HepG2 (cell line): ENCODE measurements at regions not wholly inside any gene's neighbourhood (a gene's known extent, or its start where the extent isn't known, plus 50 kb on each side); places are given as distances from the start of the nearest gene placed in this dataset.

ENCODE experiments used
- ATAC-seq: fragments of 200-7000 bp; cut with Tn5 transposase; 3 replicates; pipeline ENCODE4 v1.9.1; 2020; ENCODE audit warnings: mild to moderate bottlenecking, moderate library complexity
- BruUV-seq: library from RNA; stranded (reverse); fragments of 400-500 nt; replicated peaks from 2 replicates; lab custom pipeline; 2021; lab: Mats Ljungman, UMichigan
- CTCF ChIA-PET: fragments of 300-600 bp; formaldehyde crosslinking; extraction: SDS; loops from one replicate; lab custom pipeline; 2021; ENCODE audit warnings: low total read pairs, inconsistent platforms, low intra/inter-chr PET ratio; lab: Yijun Ruan, JAX
- POLR2A ChIA-PET: fragments of 350-600 bp; sonication (Branson Sonifier 250); formaldehyde crosslinking; loops from one replicate; lab custom pipeline; 2020; ENCODE audit warnings: antibody characterized with exemption, inconsistent platforms; lab: Yijun Ruan, JAX
- DNase-seq: peaks from one replicate; pipeline ENCODE4 v3.0.0-alpha.2; 2015; ENCODE audit warnings: low spot score
- FAIRE-seq: peaks from 3 replicates; lab custom pipeline; 2011; peaks lifted over from hg19 to GRCh38; lab: Jason Lieb, UNC
- H2AFZ ChIP-seq: one replicate; pipeline ENCODE4 v1.6.1; 2011; ENCODE audit warnings: low read length, inconsistent platforms
- H3K27ac ChIP-seq: fragments of 300-600 bp; 3 replicates; pipeline ENCODE4 v1.8.0; 2011; ENCODE audit warnings: mixed run types, mild to moderate bottlenecking, mixed read lengths, low read length, inconsistent platforms; ENCODE audit not compliant: insufficient read depth; ENCODE audit errors: extremely low read length
- H3K27me3 ChIP-seq, 2 experiments: fragments of 200-600 bp in 1 of 2; 2 replicates in 1 of 2; 3 replicates in 1 of 2; pipeline versions ENCODE4 v1.6.0 to v1.8.0; 2011; ENCODE audit warnings: low read length in 2 of 2, mild to moderate bottlenecking in 2 of 2, moderate library complexity in 2 of 2, inconsistent platforms in 1 of 2; ENCODE audit not compliant: insufficient read depth in 2 of 2, control insufficient read depth in 1 of 2
- H3K36me3 ChIP-seq, 2 experiments: fragments of 200-600 bp in 1 of 2; replicated peaks in 1 of 2; 2 replicates in 1 of 2; 3 replicates in 1 of 2; pipeline versions ENCODE4 v1.5.1 to v1.8.0; 2011; ENCODE audit warnings: low read length in 2 of 2, inconsistent platforms in 1 of 2; ENCODE audit not compliant: insufficient read depth in 2 of 2, control insufficient read depth in 1 of 2
- H3K4me1 ChIP-seq: 2 replicates; pipeline ENCODE4 v1.5.1; 2012; ENCODE audit warnings: low read length, inconsistent platforms; ENCODE audit not compliant: insufficient read depth
- H3K4me2 ChIP-seq: 2 replicates; pipeline ENCODE4 v1.6.0; 2011; ENCODE audit warnings: low read depth, low read length, inconsistent platforms
- H3K4me3 ChIP-seq, 3 experiments: fragments of 200-600 bp in 1 of 3; sonication (generic), shearing (Covaris generic) in 1 of 3; replicated peaks in 1 of 3; 2 replicates each; pipeline ENCODE4 v1.5.1; 2011 to 2016; ENCODE audit warnings: low read length in 3 of 3, inconsistent platforms in 2 of 3, low read depth in 2 of 3, mild to moderate bottlenecking in 2 of 3, control low read depth in 1 of 3, mixed read lengths in 1 of 3; ENCODE audit not compliant: insufficient read depth in 1 of 3
- H3K79me2 ChIP-seq: one replicate; pipeline ENCODE4 v1.6.1; 2011; ENCODE audit warnings: low read length, inconsistent platforms; ENCODE audit not compliant: insufficient read depth
- H3K9ac ChIP-seq: 2 replicates; pipeline ENCODE4 v1.6.0; 2011; ENCODE audit warnings: mild to moderate bottlenecking, low read depth, low read length, inconsistent platforms; ENCODE audit not compliant: insufficient read depth
- H3K9me3 ChIP-seq: 2 replicates; pipeline ENCODE4 v1.5.1; 2012; ENCODE audit warnings: mild to moderate bottlenecking, low read length
- H4K20me1 ChIP-seq: 2 replicates; pipeline ENCODE4 v1.6.0; 2011; ENCODE audit warnings: inconsistent platforms, mild to moderate bottlenecking, low read length, moderate library complexity; ENCODE audit not compliant: insufficient read depth
- GTF2F1 ChIP-seq: fragments of 150-350 bp; IDR thresholded peaks from 2 replicates; pipeline ENCODE4 v1.6.1; 2014; ENCODE audit warnings: low read length
- HMG20A ChIP-seq: IDR thresholded peaks from 2 replicates; pipeline ENCODE4 v1.6.1; 2016; ENCODE audit warnings: borderline replicate concordance
- HNF4G ChIP-seq, 2 experiments: sonication (generic) in 1 of 2; formaldehyde crosslinking in 1 of 2; IDR thresholded peaks; 2 replicates each; pipeline versions ENCODE4 v1.4.0 to v1.6.1; 2011 to 2020; ENCODE audit warnings: borderline replicate concordance in 2 of 2, low read depth in 2 of 2, mild to moderate bottlenecking in 2 of 2, low read length in 1 of 2, missing genetic modification reagents in 1 of 2, moderate library complexity in 1 of 2
- IRX3 ChIP-seq: sonication (generic); formaldehyde crosslinking; IDR thresholded peaks from 2 replicates; pipeline ENCODE4 v1.8.1; 2023; ENCODE audit warnings: mild to moderate bottlenecking, low read depth, missing genetic modification reagents, borderline replicate concordance
- ISX ChIP-seq: sonication (generic); formaldehyde crosslinking; conservative IDR thresholded peaks from 2 replicates; pipeline ENCODE4 v1.5.0; 2020; ENCODE audit warnings: missing genetic modification reagents
- NFE2 ChIP-seq: sonication (generic); formaldehyde crosslinking; IDR thresholded peaks from 2 replicates; pipeline ENCODE4 v1.4.0; 2020; ENCODE audit warnings: missing genetic modification reagents
- SCMH1 ChIP-seq: sonication (generic); formaldehyde crosslinking; IDR thresholded peaks from 2 replicates; pipeline ENCODE4 v1.9.0; 2021; ENCODE audit warnings: missing genetic modification reagents, mild to moderate bottlenecking, borderline replicate concordance
- SOX13 ChIP-seq, 3 experiments: fragments of 450-650 bp in 1 of 3; sonication (generic) in 1 of 3; formaldehyde crosslinking in 1 of 3; IDR thresholded peaks in 2 of 3; conservative IDR thresholded peaks in 1 of 3; 2 replicates each; pipeline versions ENCODE4 v1.5.0 to v1.6.1; 2016 to 2020; ENCODE audit warnings: antibody characterized with exemption in 1 of 3, mild to moderate bottlenecking in 1 of 3, missing compliant biosample characterization in 1 of 3, missing genetic modification reagents in 1 of 3, moderate library complexity in 1 of 3
- ZFX ChIP-seq: sonication (generic); formaldehyde crosslinking; IDR thresholded peaks from 2 replicates; pipeline ENCODE4 v1.4.0; 2020; ENCODE audit warnings: mild to moderate bottlenecking, low read depth, missing genetic modification reagents, moderate library complexity
- ZKSCAN8 ChIP-seq: IDR thresholded peaks from 2 replicates; pipeline ENCODE4 v1.6.1; 2016; ENCODE audit warnings: borderline replicate concordance, missing genetic modification reagents, missing compliant biosample characterization
- ZNF12 ChIP-seq: sonication (generic); formaldehyde crosslinking; IDR thresholded peaks from 2 replicates; pipeline ENCODE4 v1.5.0; 2020; ENCODE audit warnings: missing genetic modification reagents
- ZNF234 ChIP-seq: sonication (generic); formaldehyde crosslinking; conservative IDR thresholded peaks from 2 replicates; pipeline ENCODE4 v1.5.1; 2020; ENCODE audit warnings: mild to moderate bottlenecking, missing genetic modification reagents
- ZNF720 ChIP-seq: sonication (generic); formaldehyde crosslinking; IDR thresholded peaks from 2 replicates; pipeline ENCODE4 v1.4.0; 2020; ENCODE audit warnings: missing genetic modification reagents
- ZNF766 ChIP-seq: sonication (generic); formaldehyde crosslinking; IDR thresholded peaks from 2 replicates; pipeline ENCODE4 v1.5.0; 2020; ENCODE audit warnings: missing genetic modification reagents, borderline replicate concordance
- WGBS: methylation state at CpG from one replicate; pipeline ENCODE4 v1.1.6; 2017; ENCODE audit warnings: low lambda C conversion rate; 5-methylcytosine and 5-hydroxymethylcytosine counted together
- in situ Hi-C: cut with HindIII; loops from 2 replicates; pipeline ENCODE4 v1.10.0; 2017; ENCODE audit warnings: low pct_unique_long_range_greater_than_20kb; ENCODE audit not compliant: extremely low pct_ligation_motif_present
- intact Hi-C: fragments of 100-400 bp; cut with micrococcal nuclease; formaldehyde crosslinking; loops from one replicate; pipeline ENCODE4 v1.10.0; 2022; ENCODE audit not compliant: unreplicated experiment
- TF ChIP-seq, protein P1 (sequence below), 2 experiments: fragments of 450-650 bp in 1 of 2; sonication (generic) in 1 of 2; formaldehyde crosslinking; IDR thresholded peaks; 2 replicates each; pipeline versions ENCODE4 v1.5.0 to v1.8.0; 2020 to 2022; ENCODE audit warnings: mild to moderate bottlenecking in 1 of 2, missing genetic modification reagents in 1 of 2
- TF ChIP-seq, protein P2 (sequence below): sonication (generic); formaldehyde crosslinking; IDR thresholded peaks from 2 replicates; pipeline ENCODE4 v1.4.0; 2020; ENCODE audit warnings: missing genetic modification reagents, low read depth, mild to moderate bottlenecking, borderline replicate concordance

DNA sequence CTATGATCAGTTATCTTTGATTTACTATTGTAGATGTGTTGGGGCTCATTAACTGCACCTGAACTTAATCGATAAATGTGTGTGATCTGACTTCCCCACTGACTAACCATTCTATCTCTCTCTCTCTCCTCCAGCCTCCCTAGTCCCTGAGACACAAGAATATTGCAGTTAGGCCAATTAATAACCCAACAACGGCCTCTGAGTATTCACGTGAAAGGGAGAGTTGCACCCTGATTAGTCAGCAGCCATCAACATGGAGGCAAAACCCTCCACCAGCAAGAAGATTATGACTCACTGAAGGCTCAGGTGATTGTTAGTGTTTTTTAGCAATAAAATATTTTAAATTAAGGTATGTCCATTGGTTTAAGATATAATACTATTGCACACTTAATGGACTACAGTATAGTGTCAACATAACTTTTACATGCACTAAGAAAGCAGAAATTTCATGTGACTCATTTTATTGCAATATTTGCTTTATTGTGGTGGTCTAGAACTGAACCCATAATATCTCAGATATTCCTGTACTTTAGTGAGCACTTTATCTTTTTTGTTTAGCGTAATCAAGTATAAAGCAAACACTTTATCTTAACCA lies 77.1 kb upstream of the PTGDR start:
- FAIRE-seq (no peak), DNase-seq (no peak), ATAC-seq (no peak)
- in situ Hi-C loops (no loop called here), intact Hi-C loops (no loop called here)
- no peak overlapping the region for H3K9ac ChIP-seq
- no peaks in the 10 kb centered on the region for H3K36me3 ChIP-seq
- H3K27ac ChIP-seq, result no peak overlapping the region
- ChIA-PET POLR2A (no interaction called here), CTCF (no interaction called here)
- no peaks in the 10 kb centered on the region for H3K4me1 ChIP-seq
- WGBS, result 4% methylated on average over 4 of the region's 4 CpGs
- no TSS peak for BruUV-seq
- no peak overlapping the region for H3K4me3 ChIP-seq
- H2AFZ ChIP-seq, result no peak overlapping the region
- no peaks in the 10 kb centered on the region for H3K79me2 ChIP-seq
- H3K9me3 ChIP-seq, result no peaks in the 10 kb centered on the region
- H3K4me2 ChIP-seq, result no peak overlapping the region
- H4K20me1 ChIP-seq, result no peaks in the 10 kb centered on the region
- TF ChIP-seq ZFX (CRISPR knock-in tag) (no peak), ISX (CRISPR knock-in tag) (no peak), ZNF720 (CRISPR knock-in tag) (no peak), SCMH1 (no peak), HMG20A (CRISPR knock-in tag) (no peak), SOX13 (IDR thresholded peaks at IDR 0.05) (no peak), SOX13 (CRISPR knock-in tag; conservative IDR thresholded peaks at IDR 0.05 in 1 of 2, IDR thresholded peaks at IDR 0.05 in 1 of 2) (no peak), ZNF234 (CRISPR knock-in tag) (no peak), IRX3 (CRISPR knock-in tag) (no peak), ZNF12 (no peak), ZKSCAN8 (CRISPR knock-in tag) (no peak), ZNF766 (CRISPR knock-in tag) (no peak), GTF2F1 (no peak), NFE2 (CRISPR knock-in tag) (no peak), HNF4G (IDR thresholded peaks at IDR 0.05; ENCODE audit: borderline replicate concordance, low read depth, low read length) (no peak), HNF4G (CRISPR knock-in tag; IDR thresholded peaks at IDR 0.05; ENCODE audit: borderline replicate concordance, low read depth) (no peak)
- TF ChIP-seq, protein P1, sequence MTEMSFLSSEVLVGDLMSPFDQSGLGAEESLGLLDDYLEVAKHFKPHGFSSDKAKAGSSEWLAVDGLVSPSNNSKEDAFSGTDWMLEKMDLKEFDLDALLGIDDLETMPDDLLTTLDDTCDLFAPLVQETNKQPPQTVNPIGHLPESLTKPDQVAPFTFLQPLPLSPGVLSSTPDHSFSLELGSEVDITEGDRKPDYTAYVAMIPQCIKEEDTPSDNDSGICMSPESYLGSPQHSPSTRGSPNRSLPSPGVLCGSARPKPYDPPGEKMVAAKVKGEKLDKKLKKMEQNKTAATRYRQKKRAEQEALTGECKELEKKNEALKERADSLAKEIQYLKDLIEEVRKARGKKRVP (CRISPR knock-in tag; IDR thresholded peaks at IDR 0.05), result no peak
- TF ChIP-seq, protein P2, sequence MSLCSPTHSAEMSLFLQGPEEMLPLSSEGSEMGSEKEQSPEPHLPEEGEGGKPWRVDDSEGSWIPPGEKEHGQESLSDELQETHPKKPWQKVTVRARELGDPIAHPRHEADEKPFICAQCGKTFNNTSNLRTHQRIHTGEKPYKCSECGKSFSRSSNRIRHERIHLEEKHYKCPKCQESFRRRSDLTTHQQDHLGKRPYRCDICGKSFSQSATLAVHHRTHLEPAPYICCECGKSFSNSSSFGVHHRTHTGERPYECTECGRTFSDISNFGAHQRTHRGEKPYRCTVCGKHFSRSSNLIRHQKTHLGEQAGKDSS (CRISPR knock-in tag), result no peak
- H3K27me3 ChIP-seq, result no peaks in the 10 kb centered on the region; a peak in 1 of 5 replicates
